ENCODE measurements at regions not wholly inside any gene's neighbourhood (a gene's known extent, or its start where the extent isn't known, plus 50 kb on each side); places are given as distances from the start of the nearest gene placed in this dataset.

DNA sequence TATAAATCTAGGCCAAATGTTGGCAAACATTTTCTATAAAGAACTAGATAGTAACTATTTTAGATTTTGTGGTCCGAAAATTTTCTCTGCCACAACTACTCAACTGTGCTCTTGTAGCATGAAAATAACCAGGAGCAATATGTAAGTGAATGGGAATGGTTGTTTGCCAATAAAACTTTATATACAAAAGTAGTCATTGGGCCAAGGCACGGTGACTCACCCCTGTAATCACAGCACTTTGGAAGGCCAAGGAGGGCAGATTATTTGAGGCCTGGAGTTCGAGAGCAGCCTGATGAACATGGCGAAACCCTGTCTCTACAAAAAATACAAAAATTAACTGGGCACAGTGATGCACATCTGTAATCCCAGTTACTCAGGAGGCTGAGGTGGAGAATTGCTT is 617.1 kb downstream of the EPM2A start:
- Mint-ChIP-seq H3K36me3 (no peaks in the 10 kb centered on the region), H3K4me3 (no peak overlapping the region), H3K9me3 (peaks cover 9% of the 10 kb centered on the region; the same call in 1 of the 2 replicates), H3K27me3 (ENCODE audit: low read depth) (no peaks in the 10 kb centered on the region), H3K4me1 (no peaks in the 10 kb centered on the region), H3K27ac (no peak overlapping the region)
- DNase-seq (ENCODE audit: low spot score) (no peak), ATAC-seq (no peak)
- POLR2A ChIA-PET, result no interaction called here
- TF ChIP-seq KAT7 (CRISPR knock-in tag; IDR thresholded peaks at IDR 0.05; ENCODE audit: borderline replicate concordance) (no peak), FOXJ3 (CRISPR knock-in tag; IDR thresholded peaks at IDR 0.05; ENCODE audit: borderline replicate concordance) (no peak), ZNF219 (CRISPR knock-in tag; IDR thresholded peaks at IDR 0.05; ENCODE audit: borderline replicate concordance) (no peak), ESRRA (CRISPR knock-in tag; IDR thresholded peaks at IDR 0.05; ENCODE audit: borderline replicate concordance) (no peak), SMAD3 (CRISPR knock-in tag; IDR thresholded peaks at IDR 0.05; ENCODE audit: borderline replicate concordance) (no peak), TEAD4 (CRISPR knock-in tag; IDR thresholded peaks at IDR 0.05) (no peak), ZNF121 (CRISPR knock-in tag; IDR thresholded peaks at IDR 0.05) (no peak), JAZF1 (CRISPR knock-in tag; IDR thresholded peaks at IDR 0.05) (no peak), HMGA2 (CRISPR knock-in tag; IDR thresholded peaks at IDR 0.05) (no peak), CREB1 (CRISPR knock-in tag; IDR thresholded peaks at IDR 0.05) (no peak), TEAD1 (CRISPR knock-in tag; IDR thresholded peaks at IDR 0.05) (no peak)
- TF ChIP-seq, protein P1, sequence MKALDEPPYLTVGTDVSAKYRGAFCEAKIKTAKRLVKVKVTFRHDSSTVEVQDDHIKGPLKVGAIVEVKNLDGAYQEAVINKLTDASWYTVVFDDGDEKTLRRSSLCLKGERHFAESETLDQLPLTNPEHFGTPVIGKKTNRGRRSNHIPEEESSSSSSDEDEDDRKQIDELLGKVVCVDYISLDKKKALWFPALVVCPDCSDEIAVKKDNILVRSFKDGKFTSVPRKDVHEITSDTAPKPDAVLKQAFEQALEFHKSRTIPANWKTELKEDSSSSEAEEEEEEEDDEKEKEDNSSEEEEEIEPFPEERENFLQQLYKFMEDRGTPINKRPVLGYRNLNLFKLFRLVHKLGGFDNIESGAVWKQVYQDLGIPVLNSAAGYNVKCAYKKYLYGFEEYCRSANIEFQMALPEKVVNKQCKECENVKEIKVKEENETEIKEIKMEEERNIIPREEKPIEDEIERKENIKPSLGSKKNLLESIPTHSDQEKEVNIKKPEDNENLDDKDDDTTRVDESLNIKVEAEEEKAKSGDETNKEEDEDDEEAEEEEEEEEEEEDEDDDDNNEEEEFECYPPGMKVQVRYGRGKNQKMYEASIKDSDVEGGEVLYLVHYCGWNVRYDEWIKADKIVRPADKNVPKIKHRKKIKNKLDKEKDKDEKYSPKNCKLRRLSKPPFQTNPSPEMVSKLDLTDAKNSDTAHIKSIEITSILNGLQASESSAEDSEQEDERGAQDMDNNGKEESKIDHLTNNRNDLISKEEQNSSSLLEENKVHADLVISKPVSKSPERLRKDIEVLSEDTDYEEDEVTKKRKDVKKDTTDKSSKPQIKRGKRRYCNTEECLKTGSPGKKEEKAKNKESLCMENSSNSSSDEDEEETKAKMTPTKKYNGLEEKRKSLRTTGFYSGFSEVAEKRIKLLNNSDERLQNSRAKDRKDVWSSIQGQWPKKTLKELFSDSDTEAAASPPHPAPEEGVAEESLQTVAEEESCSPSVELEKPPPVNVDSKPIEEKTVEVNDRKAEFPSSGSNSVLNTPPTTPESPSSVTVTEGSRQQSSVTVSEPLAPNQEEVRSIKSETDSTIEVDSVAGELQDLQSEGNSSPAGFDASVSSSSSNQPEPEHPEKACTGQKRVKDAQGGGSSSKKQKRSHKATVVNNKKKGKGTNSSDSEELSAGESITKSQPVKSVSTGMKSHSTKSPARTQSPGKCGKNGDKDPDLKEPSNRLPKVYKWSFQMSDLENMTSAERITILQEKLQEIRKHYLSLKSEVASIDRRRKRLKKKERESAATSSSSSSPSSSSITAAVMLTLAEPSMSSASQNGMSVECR (CRISPR knock-in tag; IDR thresholded peaks at IDR 0.05; ENCODE audit: borderline replicate concordance), result no peak
- TF ChIP-seq, protein P2, sequence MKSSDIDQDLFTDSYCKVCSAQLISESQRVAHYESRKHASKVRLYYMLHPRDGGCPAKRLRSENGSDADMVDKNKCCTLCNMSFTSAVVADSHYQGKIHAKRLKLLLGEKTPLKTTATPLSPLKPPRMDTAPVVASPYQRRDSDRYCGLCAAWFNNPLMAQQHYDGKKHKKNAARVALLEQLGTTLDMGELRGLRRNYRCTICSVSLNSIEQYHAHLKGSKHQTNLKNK (CRISPR knock-in tag; IDR thresholded peaks at IDR 0.05), result no peak
- TF ChIP-seq, protein P3, sequence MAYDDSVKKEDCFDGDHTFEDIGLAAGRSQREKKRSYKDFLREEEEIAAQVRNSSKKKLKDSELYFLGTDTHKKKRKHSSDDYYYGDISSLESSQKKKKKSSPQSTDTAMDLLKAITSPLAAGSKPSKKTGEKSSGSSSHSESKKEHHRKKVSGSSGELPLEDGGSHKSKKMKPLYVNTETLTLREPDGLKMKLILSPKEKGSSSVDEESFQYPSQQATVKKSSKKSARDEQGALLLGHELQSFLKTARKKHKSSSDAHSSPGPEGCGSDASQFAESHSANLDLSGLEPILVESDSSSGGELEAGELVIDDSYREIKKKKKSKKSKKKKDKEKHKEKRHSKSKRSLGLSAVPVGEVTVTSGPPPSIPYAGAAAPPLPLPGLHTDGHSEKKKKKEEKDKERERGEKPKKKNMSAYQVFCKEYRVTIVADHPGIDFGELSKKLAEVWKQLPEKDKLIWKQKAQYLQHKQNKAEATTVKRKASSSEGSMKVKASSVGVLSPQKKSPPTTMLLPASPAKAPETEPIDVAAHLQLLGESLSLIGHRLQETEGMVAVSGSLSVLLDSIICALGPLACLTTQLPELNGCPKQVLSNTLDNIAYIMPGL (CRISPR knock-in tag; IDR thresholded peaks at IDR 0.05), result no peak
- TF ChIP-seq, protein P4, sequence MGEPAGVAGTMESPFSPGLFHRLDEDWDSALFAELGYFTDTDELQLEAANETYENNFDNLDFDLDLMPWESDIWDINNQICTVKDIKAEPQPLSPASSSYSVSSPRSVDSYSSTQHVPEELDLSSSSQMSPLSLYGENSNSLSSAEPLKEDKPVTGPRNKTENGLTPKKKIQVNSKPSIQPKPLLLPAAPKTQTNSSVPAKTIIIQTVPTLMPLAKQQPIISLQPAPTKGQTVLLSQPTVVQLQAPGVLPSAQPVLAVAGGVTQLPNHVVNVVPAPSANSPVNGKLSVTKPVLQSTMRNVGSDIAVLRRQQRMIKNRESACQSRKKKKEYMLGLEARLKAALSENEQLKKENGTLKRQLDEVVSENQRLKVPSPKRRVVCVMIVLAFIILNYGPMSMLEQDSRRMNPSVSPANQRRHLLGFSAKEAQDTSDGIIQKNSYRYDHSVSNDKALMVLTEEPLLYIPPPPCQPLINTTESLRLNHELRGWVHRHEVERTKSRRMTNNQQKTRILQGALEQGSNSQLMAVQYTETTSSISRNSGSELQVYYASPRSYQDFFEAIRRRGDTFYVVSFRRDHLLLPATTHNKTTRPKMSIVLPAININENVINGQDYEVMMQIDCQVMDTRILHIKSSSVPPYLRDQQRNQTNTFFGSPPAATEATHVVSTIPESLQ (CRISPR knock-in tag; IDR thresholded peaks at IDR 0.05), result no peak
- TF ChIP-seq, protein P5, sequence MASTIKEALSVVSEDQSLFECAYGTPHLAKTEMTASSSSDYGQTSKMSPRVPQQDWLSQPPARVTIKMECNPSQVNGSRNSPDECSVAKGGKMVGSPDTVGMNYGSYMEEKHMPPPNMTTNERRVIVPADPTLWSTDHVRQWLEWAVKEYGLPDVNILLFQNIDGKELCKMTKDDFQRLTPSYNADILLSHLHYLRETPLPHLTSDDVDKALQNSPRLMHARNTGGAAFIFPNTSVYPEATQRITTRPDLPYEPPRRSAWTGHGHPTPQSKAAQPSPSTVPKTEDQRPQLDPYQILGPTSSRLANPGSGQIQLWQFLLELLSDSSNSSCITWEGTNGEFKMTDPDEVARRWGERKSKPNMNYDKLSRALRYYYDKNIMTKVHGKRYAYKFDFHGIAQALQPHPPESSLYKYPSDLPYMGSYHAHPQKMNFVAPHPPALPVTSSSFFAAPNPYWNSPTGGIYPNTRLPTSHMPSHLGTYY (CRISPR knock-in tag; IDR thresholded peaks at IDR 0.05), result no peak
- TF ChIP-seq, protein P6, sequence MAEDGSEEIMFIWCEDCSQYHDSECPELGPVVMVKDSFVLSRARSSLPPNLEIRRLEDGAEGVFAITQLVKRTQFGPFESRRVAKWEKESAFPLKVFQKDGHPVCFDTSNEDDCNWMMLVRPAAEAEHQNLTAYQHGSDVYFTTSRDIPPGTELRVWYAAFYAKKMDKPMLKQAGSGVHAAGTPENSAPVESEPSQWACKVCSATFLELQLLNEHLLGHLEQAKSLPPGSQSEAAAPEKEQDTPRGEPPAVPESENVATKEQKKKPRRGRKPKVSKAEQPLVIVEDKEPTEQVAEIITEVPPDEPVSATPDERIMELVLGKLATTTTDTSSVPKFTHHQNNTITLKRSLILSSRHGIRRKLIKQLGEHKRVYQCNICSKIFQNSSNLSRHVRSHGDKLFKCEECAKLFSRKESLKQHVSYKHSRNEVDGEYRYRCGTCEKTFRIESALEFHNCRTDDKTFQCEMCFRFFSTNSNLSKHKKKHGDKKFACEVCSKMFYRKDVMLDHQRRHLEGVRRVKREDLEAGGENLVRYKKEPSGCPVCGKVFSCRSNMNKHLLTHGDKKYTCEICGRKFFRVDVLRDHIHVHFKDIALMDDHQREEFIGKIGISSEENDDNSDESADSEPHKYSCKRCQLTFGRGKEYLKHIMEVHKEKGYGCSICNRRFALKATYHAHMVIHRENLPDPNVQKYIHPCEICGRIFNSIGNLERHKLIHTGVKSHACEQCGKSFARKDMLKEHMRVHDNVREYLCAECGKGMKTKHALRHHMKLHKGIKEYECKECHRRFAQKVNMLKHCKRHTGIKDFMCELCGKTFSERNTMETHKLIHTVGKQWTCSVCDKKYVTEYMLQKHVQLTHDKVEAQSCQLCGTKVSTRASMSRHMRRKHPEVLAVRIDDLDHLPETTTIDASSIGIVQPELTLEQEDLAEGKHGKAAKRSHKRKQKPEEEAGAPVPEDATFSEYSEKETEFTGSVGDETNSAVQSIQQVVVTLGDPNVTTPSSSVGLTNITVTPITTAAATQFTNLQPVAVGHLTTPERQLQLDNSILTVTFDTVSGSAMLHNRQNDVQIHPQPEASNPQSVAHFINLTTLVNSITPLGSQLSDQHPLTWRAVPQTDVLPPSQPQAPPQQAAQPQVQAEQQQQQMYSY (CRISPR knock-in tag; IDR thresholded peaks at IDR 0.05), result no peak
- TF ChIP-seq, protein P7, sequence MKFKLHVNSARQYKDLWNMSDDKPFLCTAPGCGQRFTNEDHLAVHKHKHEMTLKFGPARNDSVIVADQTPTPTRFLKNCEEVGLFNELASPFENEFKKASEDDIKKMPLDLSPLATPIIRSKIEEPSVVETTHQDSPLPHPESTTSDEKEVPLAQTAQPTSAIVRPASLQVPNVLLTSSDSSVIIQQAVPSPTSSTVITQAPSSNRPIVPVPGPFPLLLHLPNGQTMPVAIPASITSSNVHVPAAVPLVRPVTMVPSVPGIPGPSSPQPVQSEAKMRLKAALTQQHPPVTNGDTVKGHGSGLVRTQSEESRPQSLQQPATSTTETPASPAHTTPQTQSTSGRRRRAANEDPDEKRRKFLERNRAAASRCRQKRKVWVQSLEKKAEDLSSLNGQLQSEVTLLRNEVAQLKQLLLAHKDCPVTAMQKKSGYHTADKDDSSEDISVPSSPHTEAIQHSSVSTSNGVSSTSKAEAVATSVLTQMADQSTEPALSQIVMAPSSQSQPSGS (CRISPR knock-in tag; IDR thresholded peaks at IDR 0.05; ENCODE audit: borderline replicate concordance, low read depth), result no peak
- TF ChIP-seq, protein P8, sequence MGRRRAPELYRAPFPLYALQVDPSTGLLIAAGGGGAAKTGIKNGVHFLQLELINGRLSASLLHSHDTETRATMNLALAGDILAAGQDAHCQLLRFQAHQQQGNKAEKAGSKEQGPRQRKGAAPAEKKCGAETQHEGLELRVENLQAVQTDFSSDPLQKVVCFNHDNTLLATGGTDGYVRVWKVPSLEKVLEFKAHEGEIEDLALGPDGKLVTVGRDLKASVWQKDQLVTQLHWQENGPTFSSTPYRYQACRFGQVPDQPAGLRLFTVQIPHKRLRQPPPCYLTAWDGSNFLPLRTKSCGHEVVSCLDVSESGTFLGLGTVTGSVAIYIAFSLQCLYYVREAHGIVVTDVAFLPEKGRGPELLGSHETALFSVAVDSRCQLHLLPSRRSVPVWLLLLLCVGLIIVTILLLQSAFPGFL (CRISPR knock-in tag; IDR thresholded peaks at IDR 0.05; ENCODE audit: borderline replicate concordance), result no peak
- CTCF ChIA-PET, result no interaction called here

Data from WTC11 (cell line).